Hepatocyte (in vitro differentiated cells): ENCODE measurements at regions not wholly inside any gene's neighbourhood (a gene's known extent, or its start where the extent isn't known, plus 50 kb on each side); places are given as distances from the start of the nearest gene placed in this dataset.

Source experiments
- DNase-seq: peaks from one replicate; pipeline ENCODE4 v3.0.0-alpha.2; 2016; ENCODE audit warnings: low spot score
- H2AFZ ChIP-seq: fragments of 200-600 bp; sonication (generic); 2 replicates; pipeline ENCODE4 v1.6.0; 2016; ENCODE audit warnings: antibody characterized with exemption, mild to moderate bottlenecking
- H3K27ac ChIP-seq: fragments of 200-600 bp; sonication (generic); 2 replicates; pipeline ENCODE4 v1.5.1; 2016; ENCODE audit warnings: mild to moderate bottlenecking
- H3K27me3 ChIP-seq: fragments of 200-600 bp; sonication (generic); 2 replicates; pipeline ENCODE4 v1.6.1; 2016
- H3K36me3 ChIP-seq: fragments of 200-600 bp; sonication (generic); replicated peaks from 2 replicates; pipeline ENCODE4 v1.5.1; 2016; ENCODE audit warnings: low read depth; ENCODE audit not compliant: insufficient read depth
- H3K4me1 ChIP-seq: fragments of 200-600 bp; sonication (generic); 2 replicates; pipeline ENCODE4 v1.5.1; 2016; ENCODE audit warnings: mild to moderate bottlenecking, moderate library complexity; ENCODE audit not compliant: insufficient read depth
- H3K4me2 ChIP-seq: fragments of 200-600 bp; sonication (generic); 2 replicates; pipeline ENCODE4 v1.6.0; 2016
- H3K4me3 ChIP-seq: fragments of 200-600 bp; sonication (generic); 2 replicates; pipeline ENCODE4 v1.5.1; 2016; ENCODE audit warnings: mild to moderate bottlenecking
- H3K79me2 ChIP-seq: fragments of 200-600 bp; sonication (generic); 2 replicates; pipeline ENCODE4 v1.6.0; 2017; ENCODE audit warnings: mild to moderate bottlenecking
- H3K9me2 ChIP-seq: fragments of 200-600 bp; sonication (generic); replicated peaks from 2 replicates; pipeline ENCODE4 v1.6.0; 2017; ENCODE audit warnings: mild to moderate bottlenecking; ENCODE audit not compliant: insufficient read depth
- H3K9me3 ChIP-seq: fragments of 200-600 bp; sonication (generic); 2 replicates; pipeline ENCODE4 v1.5.1; 2016; ENCODE audit warnings: low read depth, mild to moderate bottlenecking
- H4K20me1 ChIP-seq: fragments of 200-600 bp; sonication (generic); 2 replicates; pipeline ENCODE4 v1.6.0; 2016; ENCODE audit warnings: mild to moderate bottlenecking; ENCODE audit not compliant: insufficient read depth, poor library complexity, severe bottlenecking
- EZH2 ChIP-seq: fragments of 200-600 bp; sonication (generic); IDR thresholded peaks from 2 replicates; pipeline ENCODE4 v1.6.1; 2016; ENCODE audit warnings: antibody characterized with exemption, mild to moderate bottlenecking, borderline replicate concordance
- EZH2phosphoT487 ChIP-seq: fragments of 200-600 bp; sonication (generic); IDR thresholded peaks from one replicate; pipeline ENCODE4 v1.6.1; 2018; ENCODE audit warnings: antibody characterized with exemption, mild to moderate bottlenecking, low read depth, moderate library complexity; ENCODE audit not compliant: unreplicated experiment, severe bottlenecking
- whole genome bisulfite sequencing: methylation state at CpG from one replicate; pipeline ENCODE4 v1.1.6; 2016; ENCODE audit warnings: low lambda C conversion rate; ENCODE audit errors: missing lambda C conversion rate; 5-methylcytosine and 5-hydroxymethylcytosine counted together
- TF ChIP-seq, protein P1 (sequence below): fragments of 200-600 bp; sonication (generic); IDR thresholded peaks from 2 replicates; pipeline ENCODE4 v1.5.1; 2016; ENCODE audit warnings: antibody characterized with exemption, mild to moderate bottlenecking; ENCODE audit not compliant: poor library complexity

GRCh38 chr2:164234074-164234473 is 387.2 kb downstream of the GRB14 start:
- no peaks in the 10 kb centered on the region for H3K79me2 ChIP-seq
- no peaks in the 10 kb centered on the region for H3K9me2 ChIP-seq
- H3K4me3 ChIP-seq = no peak overlapping the region
- no peak for DNase-seq
- H3K27me3 ChIP-seq = no peaks in the 10 kb centered on the region
- no peak overlapping the region for H3K27ac ChIP-seq
- no peaks in the 10 kb centered on the region for H3K4me1 ChIP-seq
- TF ChIP-seq EZH2 (no peak), EZH2phosphoT487 (no peak)
- TF ChIP-seq, protein P1, sequence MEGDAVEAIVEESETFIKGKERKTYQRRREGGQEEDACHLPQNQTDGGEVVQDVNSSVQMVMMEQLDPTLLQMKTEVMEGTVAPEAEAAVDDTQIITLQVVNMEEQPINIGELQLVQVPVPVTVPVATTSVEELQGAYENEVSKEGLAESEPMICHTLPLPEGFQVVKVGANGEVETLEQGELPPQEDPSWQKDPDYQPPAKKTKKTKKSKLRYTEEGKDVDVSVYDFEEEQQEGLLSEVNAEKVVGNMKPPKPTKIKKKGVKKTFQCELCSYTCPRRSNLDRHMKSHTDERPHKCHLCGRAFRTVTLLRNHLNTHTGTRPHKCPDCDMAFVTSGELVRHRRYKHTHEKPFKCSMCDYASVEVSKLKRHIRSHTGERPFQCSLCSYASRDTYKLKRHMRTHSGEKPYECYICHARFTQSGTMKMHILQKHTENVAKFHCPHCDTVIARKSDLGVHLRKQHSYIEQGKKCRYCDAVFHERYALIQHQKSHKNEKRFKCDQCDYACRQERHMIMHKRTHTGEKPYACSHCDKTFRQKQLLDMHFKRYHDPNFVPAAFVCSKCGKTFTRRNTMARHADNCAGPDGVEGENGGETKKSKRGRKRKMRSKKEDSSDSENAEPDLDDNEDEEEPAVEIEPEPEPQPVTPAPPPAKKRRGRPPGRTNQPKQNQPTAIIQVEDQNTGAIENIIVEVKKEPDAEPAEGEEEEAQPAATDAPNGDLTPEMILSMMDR = no peak
- WGBS = 85% methylated on average over 1 of the region's 1 CpG
- H3K4me2 ChIP-seq = no peak overlapping the region
- no peaks in the 10 kb centered on the region for H3K9me3 ChIP-seq
- H3K36me3 ChIP-seq = no peaks in the 10 kb centered on the region
- no peaks in the 10 kb centered on the region for H4K20me1 ChIP-seq
- H2AFZ ChIP-seq = no peak overlapping the region

DNA sequence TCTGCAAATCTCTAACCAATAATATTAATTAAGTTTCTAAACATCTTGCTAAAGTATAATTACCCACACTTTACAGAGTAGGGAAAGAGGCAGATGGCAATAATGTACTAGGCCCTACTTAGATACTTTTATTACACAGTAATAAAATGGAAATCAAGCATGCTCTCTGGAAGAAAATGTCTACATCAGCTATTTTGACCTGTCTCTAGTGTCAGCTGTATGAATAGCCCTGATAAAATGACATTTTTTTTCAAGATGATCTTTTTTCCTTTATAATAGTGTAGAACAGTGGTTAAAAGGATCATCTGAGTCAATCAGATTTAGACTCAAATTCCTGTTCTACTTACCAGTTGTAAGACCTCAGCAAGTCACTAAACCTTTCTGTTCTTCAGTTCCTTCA is 397.3 kb downstream of the GRB14 start:
- no peaks in the 10 kb centered on the region for H3K9me3 ChIP-seq
- TF ChIP-seq, protein P1 = no peak
- TF ChIP-seq EZH2phosphoT487 = no peak
- TF ChIP-seq EZH2 = no peak
- no peaks in the 10 kb centered on the region for H3K36me3 ChIP-seq
- H3K9me2 ChIP-seq = no peaks in the 10 kb centered on the region
- H3K4me3 ChIP-seq = no peak overlapping the region
- no peaks in the 10 kb centered on the region for H4K20me1 ChIP-seq
- H3K27ac ChIP-seq = no peak overlapping the region
- no peak overlapping the region for H2AFZ ChIP-seq
- no peak overlapping the region for H3K4me2 ChIP-seq
- no peaks in the 10 kb centered on the region for H3K27me3 ChIP-seq
- H3K4me1 ChIP-seq = no peaks in the 10 kb centered on the region
- no peak for DNase-seq
- H3K79me2 ChIP-seq = no peaks in the 10 kb centered on the region

DNA sequence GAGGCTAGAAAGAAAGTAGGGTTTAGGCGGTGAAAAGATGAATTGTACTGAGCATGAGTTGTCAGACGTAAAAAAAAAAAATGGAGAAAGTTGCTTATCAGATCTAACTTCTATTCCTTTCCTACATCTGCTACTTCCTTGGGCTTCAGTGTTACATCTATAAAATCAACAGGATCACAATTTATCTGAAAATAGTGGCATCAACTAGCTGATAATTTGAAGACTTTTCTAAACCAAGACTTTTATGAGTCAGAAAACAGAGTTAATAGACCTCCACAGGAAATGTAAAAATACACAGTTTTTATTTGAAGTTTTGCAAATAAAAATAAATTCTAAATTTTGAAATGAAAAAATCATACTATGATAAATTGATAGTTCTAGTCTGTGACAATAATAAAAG is 399.8 kb downstream of the GRB14 start:
- Histone ChIP-seq H3K4me1 (no peaks in the 10 kb centered on the region), H4K20me1 (no peaks in the 10 kb centered on the region), H3K4me2 (no peak overlapping the region), H3K27me3 (no peaks in the 10 kb centered on the region), H3K27ac (no peak overlapping the region), H3K36me3 (no peaks in the 10 kb centered on the region), H3K4me3 (no peak overlapping the region), H3K79me2 (no peaks in the 10 kb centered on the region), H2AFZ (no peak overlapping the region), H3K9me3 (no peaks in the 10 kb centered on the region), H3K9me2 (no peaks in the 10 kb centered on the region)
- no peak for DNase-seq
- TF ChIP-seq, protein P1 = no peak
- TF ChIP-seq EZH2 = no peak
- 59% methylated on average over 2 of the region's 2 CpGs for WGBS

DNA sequence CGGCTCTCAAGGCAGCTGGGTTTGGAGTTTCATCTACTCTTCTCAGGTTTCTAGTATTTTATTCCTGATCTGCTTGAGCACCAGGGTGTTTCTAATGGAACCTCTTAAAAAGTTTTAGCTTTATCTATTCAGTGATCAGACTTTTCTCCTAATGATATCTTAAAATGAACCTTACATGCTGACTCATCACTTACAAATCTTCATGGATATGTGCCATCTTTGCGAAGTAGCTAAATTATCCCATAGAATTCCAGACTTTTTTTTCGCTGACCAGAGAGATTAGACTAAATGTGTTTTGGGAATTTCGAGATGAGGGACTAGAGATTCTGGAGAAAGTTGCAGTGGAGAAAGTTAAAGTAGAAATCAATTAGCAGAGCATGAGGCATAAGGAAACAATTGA is 401.0 kb downstream of the GRB14 start:
- Histone ChIP-seq H3K27ac (no peak overlapping the region), H3K4me3 (no peak overlapping the region), H3K27me3 (no peaks in the 10 kb centered on the region), H3K9me3 (no peaks in the 10 kb centered on the region), H3K79me2 (no peaks in the 10 kb centered on the region), H3K9me2 (no peaks in the 10 kb centered on the region), H4K20me1 (no peaks in the 10 kb centered on the region), H2AFZ (no peak overlapping the region), H3K4me1 (no peaks in the 10 kb centered on the region), H3K4me2 (no peak overlapping the region), H3K36me3 (no peaks in the 10 kb centered on the region)
- no peak for DNase-seq
- TF ChIP-seq, protein P1 = no peak
- WGBS = 81% methylated on average over 4 of the region's 4 CpGs
